ENCODE measurements at regions not wholly inside any gene's neighbourhood (a gene's known extent, or its start where the extent isn't known, plus 50 kb on each side); places are given as distances from the start of the nearest gene placed in this dataset.

DNA sequence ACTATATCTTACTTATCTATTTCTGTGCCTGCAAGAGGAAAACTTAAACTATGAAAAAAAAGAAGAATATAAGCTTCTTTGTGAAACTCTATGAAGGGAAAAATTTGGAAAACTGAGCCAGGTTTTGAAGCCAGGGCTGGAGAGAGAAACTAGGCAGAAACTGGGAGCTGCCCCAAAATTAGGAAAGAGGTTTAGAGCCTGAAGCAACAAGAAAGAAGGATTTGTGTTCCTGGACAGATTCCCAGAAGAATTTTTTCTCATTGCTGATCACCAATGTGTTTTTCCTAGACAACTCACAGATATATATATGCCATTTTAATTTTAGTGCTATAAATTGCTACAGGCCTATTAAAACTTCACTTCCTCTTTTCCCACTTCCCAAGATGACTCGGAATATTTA lies 245.0 kb upstream of the GEMIN8 start:
- TF ChIP-seq, protein P1, sequence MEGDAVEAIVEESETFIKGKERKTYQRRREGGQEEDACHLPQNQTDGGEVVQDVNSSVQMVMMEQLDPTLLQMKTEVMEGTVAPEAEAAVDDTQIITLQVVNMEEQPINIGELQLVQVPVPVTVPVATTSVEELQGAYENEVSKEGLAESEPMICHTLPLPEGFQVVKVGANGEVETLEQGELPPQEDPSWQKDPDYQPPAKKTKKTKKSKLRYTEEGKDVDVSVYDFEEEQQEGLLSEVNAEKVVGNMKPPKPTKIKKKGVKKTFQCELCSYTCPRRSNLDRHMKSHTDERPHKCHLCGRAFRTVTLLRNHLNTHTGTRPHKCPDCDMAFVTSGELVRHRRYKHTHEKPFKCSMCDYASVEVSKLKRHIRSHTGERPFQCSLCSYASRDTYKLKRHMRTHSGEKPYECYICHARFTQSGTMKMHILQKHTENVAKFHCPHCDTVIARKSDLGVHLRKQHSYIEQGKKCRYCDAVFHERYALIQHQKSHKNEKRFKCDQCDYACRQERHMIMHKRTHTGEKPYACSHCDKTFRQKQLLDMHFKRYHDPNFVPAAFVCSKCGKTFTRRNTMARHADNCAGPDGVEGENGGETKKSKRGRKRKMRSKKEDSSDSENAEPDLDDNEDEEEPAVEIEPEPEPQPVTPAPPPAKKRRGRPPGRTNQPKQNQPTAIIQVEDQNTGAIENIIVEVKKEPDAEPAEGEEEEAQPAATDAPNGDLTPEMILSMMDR (IDR thresholded peaks at IDR 0.05; ENCODE audit: extremely low read depth, missing control alignments), result no peak

GRCh38 chrX:14267216-14267615 lies 237.5 kb upstream of the GEMIN8 start:
- no peak for DNase-seq (ENCODE audit: low spot score)

More for the DNA sequence above, 245.0 kb upstream of the GEMIN8 start:
- no peak for DNase-seq (ENCODE audit: low spot score)

GRCh38 chrX:14266705-14267104 lies 237.0 kb upstream of the GEMIN8 start:
- TF ChIP-seq, protein P1 (IDR thresholded peaks at IDR 0.05; ENCODE audit: extremely low read depth, missing control alignments), result no peak
- no peak for DNase-seq (ENCODE audit: low spot score)

More at GRCh38 chrX:14267216-14267615, 237.5 kb upstream of the GEMIN8 start:
- TF ChIP-seq, protein P1 (IDR thresholded peaks at IDR 0.05; ENCODE audit: extremely low read depth, missing control alignments), result no peak

DNA sequence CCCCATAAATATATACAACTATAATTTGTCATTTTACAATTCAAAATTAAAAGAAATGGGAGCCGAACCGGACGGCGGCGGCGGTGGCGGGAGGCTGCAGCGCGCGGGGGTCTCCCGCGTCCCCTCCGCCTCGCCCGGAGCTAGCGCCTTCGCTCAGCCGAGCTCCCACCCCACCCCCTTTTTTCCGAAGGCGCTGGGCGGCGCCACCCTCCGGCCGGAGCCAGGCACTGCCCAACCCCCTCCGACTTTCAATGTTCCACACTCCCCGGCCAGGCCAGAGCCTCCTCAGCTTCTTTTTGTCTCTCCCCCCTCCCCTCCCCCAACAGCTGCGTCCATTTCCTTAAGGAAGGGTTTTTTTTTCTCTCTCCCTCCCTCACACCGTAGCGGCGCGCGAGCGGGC lies 214.1 kb upstream of the GEMIN8 start:
- no peak for DNase-seq (ENCODE audit: low spot score)
- TF ChIP-seq, protein P1 (IDR thresholded peaks at IDR 0.05; ENCODE audit: extremely low read depth, missing control alignments), result no peak

DNA sequence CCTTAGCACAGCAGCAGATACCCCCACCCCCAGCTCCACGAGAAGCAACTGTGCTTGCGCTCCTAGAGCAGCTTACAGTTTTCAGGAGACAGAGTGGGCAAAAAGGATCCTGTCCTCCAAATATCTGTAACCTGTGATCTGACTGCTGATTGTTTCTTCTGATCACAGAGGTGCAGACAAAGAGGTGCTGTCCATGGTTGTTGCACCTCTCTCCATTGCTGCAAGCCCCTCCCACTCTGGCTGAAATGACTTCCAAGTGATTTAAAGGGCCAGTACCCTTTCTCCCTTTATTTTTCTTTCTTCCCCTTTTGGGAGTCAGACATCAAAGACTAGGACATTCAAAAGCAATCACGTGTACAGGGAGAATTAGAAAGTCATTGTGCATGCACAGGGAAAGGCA lies 205.3 kb upstream of the GEMIN8 start:
- DNase-seq (ENCODE audit: low spot score), result no peak
- TF ChIP-seq, protein P1 (IDR thresholded peaks at IDR 0.05; ENCODE audit: extremely low read depth, missing control alignments), result no peak

GRCh38 chrX:14232688-14233087 lies 203.0 kb upstream of the GEMIN8 start:
- no peak for DNase-seq (ENCODE audit: low spot score)
- TF ChIP-seq, protein P1 (IDR thresholded peaks at IDR 0.05; ENCODE audit: extremely low read depth, missing control alignments), result no peak

DNA sequence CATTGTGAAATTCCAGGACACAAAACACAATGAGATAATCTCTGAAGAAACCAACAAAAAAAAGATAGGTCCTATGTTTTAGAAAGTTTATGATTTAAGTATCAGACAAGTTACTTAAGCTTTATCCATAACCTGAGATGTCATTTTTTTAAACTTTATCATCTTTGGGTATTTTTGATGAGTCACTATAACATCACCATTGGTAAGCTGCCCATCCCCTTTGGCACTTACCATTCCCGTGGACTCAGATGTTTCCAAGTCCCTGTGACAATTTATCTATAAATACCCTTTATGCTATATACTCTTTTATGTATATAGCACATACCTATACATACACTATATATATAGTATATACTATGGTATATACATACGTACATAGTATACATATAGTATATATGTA lies 198.9 kb upstream of the GEMIN8 start:
- TF ChIP-seq, protein P1 (IDR thresholded peaks at IDR 0.05; ENCODE audit: extremely low read depth, missing control alignments), result no peak

More for the DNA sequence above, 198.9 kb upstream of the GEMIN8 start:
- DNase-seq (ENCODE audit: low spot score), result no peak
